8988T (cell line): ENCODE measurements at regions not wholly inside any gene's neighbourhood (a gene's known extent, or its start where the extent isn't known, plus 50 kb on each side); places are given as distances from the start of the nearest gene placed in this dataset.

Source experiments
- DNase-seq: peaks from one replicate; pipeline ENCODE4 v3.0.0; 2011

DNA sequence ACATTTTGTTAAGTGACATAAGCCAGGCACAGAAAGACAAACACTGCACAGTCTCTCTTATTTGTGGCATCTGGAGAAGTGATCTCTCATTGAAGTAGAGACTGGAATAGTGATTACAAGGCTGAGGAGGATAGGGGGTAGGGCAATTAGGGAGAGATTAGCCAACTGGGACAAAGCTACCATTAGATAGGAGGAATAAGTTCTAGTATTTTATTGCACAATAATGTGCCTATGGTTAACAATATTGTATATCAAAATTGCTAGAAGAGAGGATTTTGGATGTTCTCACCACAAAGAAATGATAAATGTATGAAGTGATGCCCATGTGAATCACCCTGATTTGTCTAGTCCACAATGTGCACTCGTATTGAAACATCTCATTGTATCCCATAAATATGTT lies 281.8 kb downstream of the MTRR start:
- DNase-seq: no peak

DNA sequence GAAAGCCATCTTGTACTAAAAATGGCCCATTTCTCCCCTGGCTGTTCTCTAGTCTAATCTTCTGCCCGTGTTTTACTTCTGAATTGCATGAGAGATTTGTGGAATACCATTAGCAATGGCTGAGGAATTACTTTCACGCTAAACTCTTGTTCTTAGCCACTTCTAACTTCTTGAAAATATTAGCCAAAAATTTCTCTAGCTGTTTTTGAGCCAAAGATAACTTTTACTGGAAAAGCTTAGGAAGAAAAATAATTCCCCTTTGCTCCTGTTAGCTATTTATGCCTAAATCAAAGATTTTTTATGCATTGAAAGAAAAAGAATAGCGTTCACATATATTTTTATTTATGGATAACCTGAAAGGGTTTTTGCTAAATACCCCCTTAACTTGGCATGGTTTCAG lies 287.8 kb downstream of the MTRR start:
- no peak for DNase-seq

DNA sequence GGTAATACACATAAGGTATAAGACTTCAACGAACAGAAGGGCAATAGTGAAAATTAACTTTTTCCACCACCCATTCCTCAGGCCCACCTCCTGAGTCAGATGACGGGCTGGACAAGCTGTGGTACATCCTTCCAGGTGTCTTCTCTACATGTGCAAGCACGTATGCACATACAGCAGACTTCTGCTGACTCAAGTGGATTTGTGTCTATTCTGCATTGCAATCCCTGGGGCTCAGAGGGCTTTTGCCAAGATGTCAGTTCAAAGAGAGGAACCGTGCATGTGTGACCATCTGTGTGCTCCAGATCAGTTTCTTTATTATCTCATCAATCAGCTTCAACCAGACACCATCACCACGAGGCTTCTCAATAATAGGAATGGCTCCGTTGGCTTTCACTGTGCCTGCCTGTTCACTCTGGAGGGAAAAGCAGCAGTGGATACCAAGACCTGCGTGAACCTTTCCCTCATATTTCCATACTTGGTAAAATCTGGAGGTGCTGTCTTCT lies 288.4 kb downstream of the MTRR start:
- DNase-seq: no peak

DNA sequence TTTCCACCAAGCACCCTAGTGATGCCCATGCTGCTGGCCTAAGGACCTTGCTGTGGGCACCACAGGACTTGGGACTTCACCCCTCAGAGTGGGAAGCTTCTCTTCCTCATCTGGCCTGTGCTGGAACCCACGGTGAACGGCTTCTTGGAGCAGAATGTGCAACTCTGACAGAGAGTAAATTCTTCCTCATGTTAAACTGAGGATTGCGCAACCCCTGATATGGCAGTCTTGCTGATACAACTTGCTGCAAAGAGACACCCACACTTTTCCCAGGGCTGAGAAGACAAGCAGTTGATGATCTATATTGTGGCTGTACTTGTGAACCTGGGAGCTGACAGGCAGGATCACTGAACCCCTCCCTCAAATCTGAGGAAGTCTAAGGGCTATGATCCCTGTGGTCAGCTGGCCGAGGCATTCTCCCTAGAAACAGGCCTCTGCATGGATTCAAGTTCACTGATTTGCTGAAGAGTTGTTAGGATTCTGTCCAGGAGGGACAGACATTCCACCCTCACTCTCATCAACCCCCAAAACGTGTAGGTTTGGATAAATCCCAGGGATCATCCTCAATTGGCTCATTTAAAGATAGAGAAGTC lies 307.2 kb downstream of the MTRR start:
- DNase-seq: no peak

DNA sequence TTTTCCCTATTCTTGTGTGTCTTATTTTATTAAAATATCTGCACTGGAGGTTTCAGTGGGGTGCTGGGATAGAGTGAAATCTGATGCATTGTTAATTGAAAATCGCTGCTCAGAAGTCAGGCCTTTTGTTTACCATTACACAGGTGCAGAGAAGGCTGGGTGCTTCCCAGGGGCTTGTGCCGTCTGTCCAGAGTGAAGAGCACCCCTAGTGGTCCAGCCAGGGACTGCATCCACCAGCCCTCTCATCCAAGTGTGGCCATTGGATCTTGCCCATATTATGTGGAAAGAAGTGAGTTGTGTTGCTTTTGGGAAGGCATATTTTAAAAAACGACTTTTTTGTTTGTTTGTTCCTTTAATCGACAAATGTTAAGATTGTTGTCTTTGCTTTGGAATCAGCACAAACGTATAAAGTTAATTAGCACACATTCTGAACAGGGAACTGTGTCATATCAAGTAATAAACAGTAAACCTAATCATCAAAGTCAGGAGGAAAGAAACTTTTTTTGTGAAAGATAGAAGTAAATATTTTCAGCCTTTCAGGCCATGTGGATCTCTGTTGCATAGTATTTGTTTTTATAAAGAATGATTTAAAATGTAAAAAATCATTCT lies 315.6 kb downstream of the MTRR start:
- no peak for DNase-seq

DNA sequence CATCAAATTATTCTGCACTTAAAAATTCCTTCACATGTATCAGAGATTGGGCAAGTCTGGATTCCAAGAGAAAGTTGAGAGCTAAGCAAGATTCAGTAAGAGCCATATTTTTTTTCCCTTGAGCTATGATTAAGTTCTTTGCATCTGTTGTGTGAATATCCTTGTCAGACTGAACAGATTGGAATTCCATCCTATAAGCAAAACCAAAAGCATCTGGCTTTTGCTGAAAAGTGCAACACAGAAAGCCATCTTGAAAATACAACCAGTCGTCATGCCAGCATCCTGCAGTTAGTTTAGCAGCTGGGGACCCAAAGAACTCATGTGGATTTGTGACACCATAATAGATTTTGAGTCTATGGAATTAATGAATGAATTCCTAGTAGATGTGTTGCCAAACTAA lies 316.9 kb downstream of the MTRR start:
- no peak for DNase-seq

DNA sequence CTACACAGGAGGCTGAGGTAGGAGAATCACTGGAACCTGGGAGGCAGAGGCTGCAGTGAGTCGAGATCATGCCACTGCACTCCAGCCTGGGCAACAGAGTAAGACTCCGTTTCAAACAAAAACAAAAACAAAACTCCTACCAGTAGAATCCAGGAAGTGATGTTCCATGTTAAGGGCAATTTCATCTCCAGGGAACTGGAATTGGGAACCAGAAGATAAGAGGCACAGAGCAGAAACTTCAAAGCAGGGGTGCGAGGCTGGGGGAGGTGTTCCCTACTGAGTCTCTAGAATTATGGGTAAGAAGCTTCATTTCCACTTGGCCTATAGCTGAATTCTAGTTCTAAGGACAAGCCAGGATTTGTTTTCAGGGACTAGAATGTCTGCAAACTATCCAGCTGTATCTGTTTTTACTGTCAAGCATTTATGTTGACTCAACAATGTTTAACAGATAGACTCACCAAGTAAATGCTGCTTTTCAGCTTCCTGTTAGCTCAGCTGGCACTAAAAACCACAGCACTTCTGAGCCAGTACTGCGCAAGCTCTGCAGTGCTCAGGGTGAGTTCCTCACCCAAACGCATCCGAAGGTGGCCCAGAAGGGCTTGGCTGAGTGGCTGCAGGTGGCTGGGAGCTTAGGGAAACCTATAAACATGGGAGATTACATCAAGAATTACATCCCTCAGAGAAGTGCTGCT lies 320.1 kb downstream of the MTRR start:
- DNase-seq: no peak

DNA sequence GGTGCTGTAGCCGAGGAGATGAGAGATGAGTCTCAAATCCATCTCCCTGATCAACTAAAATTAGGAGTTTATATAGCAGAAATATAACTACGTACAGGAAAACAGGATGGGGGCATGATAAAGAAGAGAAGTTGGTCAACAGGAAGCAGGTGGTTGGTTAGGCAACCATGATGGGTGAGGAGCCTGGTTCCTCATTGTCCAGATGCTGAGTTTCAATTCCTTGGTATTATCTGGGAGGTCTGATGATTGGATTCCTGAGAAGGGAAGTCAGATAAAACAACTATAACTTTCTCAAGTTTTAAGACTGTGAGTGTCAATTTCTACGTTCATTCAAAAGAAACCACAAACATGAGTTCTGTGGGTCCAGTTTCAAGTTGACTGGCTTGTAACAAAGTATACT lies 323.9 kb downstream of the MTRR start:
- no peak for DNase-seq

DNA sequence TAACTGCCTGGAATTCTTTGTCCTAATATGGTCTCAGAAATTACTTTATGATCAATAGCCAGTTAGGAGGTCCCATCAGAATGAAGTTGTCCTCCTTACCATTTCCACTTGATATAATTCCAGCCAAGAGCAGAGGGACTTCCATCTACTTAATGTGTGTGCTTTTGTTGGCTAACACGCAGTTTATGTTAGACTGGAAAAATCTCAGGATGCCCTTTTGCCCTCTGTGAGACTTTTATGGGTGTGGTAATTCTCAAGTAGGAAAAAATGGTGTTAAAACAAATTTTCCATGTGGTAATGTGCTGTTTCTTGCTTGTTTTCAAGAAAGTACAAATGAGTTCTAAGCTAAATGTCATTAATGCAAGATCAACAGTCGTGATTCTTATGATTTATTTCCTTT lies 327.1 kb downstream of the MTRR start:
- no peak for DNase-seq

DNA sequence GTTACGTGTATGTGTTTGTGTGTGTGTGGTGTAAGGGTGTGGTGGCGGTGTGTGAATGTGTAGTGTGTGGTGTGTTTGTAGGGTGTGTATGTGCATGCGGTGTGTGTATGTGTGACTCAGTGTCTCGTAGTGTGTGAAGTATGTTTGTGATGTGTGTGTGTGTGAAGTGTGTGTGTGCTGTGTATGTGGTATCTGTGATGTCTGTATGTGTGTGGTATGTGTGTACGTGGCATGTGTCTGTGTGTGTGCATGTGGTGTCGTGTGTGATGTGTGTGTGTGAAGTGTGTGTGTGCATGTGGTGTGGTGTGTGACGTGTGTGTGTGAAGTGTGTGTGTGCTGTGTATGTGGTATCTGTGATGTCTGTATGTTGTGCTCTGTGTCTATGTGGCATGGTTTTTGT lies 339.4 kb downstream of the MTRR start:
- no peak for DNase-seq

DNA sequence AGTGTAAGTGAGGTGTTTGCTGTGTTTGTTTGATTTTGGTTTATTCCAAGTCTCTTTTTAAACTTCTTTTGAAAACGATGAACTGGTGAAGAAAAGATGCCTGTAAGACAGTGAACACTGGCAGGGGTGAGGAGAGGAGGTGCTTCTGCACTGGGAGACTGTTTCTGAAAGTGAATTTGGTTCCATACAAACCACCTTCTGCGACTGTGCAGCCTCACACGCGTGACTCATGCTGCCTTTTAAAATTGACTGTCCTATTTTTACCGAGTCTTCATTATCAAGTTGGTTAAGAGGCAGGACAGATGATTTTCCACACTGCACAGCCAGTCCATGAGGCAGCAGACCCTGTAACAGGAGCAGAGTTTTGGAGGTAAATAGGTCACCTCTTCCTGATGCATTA lies 340.6 kb downstream of the MTRR start:
- DNase-seq: no peak

DNA sequence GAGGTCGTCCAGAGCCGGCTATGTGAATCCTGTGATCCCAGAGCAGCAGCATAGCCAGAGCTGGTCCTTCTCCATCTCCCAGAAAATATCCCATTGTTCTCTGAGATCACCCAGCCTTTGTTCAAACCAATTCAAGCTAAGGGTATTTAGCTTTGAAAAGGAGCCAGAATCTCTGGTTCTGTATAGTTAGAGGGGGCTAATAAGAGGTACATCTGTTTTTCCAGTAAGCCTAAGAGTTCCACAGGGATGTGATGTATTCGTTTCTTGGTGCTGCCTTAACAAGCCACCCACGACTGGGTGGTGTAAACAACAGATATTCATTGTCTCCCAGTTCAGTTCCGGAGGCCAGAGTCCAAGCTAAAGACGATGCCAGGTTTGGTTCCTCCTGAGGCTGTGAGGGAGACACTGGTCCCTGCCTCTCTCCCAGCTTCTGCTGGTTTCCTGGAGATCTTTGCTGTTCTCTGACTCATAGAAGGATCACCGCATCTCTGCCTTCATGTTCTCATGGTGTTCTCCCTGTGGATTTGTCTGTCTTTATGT lies 344.8 kb downstream of the MTRR start:
- DNase-seq: no peak

DNA sequence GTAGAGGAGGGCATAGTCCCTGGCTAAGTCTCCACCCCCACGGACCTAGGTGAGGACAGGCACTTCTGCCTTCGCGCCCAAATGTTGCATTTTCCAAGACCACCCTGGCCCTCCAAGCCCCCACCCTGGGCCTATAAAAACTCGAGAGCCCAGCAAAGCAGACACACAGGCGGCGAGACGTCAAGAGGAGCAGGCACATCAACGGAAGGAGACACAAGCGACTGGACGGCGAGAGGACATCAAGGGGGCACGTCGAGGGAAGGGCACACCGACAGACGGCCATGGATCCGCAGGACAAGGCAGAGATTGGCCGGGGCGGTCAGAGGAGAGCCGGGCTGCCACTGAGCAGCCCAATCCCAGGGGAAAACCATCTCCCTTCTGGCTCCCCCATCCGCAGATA lies 348.0 kb downstream of the MTRR start:
- DNase-seq: no peak

DNA sequence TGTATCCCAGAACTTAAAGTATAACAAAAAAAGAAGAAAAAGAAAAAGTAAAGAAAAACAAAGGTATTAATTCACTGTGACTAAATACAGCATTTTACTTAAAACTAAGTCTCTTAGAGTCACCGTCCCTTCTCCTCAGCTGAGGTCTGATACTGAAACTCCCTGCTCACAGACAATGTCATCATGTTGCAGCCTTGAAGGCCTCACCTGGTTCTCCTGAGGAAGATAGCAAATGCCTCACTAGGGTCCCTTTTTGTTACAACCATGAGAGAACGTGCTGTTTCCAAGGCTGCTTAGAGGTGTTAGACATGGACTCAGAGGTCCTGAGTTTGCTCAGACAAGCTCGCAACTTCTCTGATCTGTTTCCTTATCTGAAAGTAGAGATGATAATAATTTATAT lies 357.2 kb downstream of the MTRR start:
- DNase-seq: no peak

DNA sequence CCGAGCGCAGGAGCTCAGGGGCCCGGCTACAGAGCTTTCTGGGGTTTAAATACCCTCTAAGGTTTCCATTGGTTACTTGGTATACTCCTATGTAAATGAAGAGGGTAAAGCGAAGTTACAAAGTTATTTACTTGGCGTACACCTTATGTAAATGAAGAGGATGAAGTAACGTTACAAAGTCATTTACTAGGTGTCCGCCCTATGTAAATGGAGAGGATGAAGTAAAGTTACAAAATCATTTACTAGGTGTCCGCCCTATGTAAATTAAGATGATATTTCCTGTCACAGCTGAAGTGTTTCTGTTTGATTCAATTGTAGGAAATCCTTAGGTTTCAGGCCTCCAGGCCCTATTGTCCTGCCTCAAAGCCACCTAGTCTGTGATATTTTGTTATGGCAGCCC lies 358.2 kb downstream of the MTRR start:
- no peak for DNase-seq

DNA sequence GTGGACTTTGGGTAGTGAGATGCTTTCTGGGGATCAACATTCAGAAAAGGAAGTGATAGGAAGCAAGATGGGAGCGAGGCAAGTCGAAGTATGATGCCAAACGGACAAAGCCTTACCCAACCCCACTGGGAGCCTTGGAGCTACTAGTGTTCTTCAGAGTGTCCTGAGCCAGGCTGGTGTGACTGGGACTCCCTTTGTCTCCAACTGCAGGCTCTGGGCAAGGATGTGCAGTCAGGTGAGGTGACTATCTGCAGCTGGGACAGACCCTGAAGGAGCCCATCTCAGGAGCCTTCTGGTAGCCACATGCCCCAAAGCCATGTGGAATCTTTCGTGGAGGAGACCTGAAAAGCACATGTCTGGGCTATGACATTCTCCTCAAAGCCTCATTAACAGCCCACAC lies 360.6 kb downstream of the MTRR start:
- DNase-seq: no peak

DNA sequence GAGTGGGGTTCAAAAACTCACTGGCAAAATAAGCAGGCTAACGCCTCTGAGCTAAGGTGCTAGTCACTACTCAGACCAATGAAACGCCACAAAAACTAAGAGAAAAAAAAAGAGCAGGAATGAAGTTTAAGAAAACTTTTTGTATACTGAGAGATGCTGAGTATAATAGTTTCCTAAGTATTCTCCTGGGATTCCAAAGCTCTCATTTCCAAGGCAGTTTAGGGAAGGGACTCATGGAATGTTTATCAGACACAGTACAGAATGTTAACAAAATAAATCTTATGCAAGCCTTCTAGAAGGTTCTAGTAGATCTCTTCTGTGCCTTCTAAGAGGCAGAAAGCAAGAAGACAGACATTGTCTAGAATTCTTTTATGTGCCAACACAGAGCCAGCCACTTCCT lies 361.9 kb downstream of the MTRR start:
- DNase-seq: no peak

DNA sequence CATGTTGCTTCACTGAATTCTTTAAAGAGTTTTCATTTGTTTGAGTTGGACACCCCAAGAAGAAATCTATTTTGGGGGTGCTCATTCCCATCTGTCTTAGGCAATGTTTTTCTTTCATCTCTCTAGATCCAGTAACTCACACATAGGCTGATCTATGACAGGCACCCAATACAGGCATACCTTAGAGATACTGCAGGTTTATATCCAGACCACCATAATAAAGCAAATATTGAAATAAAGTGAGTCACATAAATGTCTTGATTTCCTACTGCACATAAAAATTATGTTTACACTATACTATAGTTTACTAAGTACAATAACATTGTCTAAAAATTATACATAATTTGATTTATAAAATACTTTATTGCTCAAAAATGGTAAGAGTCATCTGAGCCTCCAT lies 364.5 kb downstream of the MTRR start:
- DNase-seq: no peak

DNA sequence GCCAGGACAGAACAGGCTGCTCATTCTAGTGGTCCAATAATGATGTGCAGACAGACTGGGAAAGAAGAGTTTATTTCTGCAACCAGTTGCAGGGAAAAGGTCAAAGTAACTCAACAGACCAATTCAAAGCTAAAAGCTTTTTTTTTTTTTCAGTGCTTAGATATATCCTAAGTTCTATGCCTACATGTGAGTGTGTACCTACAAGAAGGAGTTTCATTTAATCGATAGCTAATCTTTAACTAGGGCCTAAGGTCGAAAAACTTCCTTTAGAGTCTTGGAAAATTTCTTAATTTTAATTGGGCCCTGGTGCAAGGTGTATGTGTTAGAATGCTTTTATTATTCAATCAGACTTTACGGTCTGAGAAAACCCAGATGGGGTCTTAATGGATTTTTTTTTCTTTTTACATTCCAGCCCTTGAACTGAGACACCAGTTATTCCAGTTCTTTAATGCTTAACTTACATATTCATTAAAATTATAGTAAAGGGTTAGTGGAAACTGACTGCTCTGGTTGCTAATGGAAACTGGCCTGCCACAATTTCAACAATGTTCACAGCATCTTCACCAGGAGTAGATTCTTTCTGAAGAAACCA lies 365.3 kb downstream of the MTRR start:
- DNase-seq: no peak

DNA sequence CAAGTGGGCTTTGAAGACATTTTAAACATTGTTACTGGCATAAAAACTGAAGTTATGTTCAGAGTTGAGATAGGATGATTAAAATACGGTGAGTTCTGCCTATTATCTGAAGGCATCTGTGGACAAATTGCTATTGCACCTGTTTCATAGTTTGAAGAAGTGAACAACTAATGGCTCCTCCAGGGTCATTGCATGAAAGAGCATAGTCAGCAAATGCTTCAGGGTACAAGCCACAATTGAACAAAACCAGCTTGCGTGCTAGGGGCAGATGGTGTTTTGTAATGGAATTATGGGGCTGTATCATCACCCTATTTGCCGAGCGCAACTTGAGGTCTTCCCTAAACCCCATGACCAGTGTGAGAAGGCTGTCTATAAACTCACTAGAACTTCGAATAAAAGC lies 369.1 kb downstream of the MTRR start:
- no peak for DNase-seq

DNA sequence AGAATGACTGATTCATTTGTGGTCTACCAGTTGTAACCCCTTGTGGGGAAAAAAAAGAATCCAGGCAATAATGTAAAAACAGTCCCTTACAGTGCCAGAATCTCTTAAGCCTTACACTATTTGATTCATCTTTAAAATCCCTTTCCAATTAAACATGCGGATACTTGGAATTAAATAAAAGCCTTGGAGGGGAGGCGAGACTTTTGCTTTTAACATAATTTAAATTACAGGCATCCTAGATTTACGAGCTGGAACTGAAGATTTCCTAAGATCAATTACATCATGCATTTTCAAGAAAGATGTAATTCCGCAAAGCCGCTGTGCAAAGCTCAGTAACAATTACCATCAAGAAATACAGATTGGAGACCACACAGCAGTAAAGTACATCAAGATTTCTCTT lies 370.2 kb downstream of the MTRR start:
- DNase-seq: no peak

DNA sequence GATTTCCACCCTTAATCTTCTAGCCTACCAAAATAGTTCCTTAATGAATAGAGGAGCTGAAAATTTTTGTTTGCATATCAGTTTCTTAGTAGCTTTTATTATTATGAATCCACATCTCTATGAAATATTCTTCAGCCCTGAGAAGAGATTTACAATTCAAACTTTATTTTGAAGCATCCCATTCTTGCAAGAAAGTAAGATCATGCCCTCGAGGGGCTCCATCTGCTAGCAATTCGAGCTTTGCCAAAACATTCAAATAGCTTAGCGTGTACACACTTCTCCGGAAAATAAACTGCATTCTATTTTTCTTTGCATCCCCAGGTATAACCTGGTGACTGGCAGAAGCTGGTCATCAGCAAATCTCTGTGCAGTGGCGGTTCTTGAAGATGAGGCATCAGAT lies 370.7 kb downstream of the MTRR start:
- no peak for DNase-seq

DNA sequence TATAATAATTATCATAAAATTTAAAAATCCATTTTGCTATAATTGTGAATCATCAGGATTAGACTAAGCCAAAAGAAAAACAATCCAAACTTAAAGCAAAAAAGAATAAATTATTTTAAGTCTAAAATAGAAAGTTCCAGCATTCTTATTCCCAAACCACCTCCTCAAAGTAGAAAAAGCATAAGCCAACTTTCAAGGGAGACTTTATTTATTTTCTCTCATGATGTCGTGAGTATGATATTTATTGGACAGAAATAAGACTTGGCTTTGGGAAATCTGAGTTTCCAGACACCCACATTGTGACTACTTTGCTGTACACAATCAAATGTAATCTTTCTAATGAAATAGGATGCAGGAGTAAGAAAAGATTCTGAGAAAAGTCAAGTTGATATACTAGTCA lies 372.1 kb downstream of the MTRR start:
- DNase-seq: no peak

DNA sequence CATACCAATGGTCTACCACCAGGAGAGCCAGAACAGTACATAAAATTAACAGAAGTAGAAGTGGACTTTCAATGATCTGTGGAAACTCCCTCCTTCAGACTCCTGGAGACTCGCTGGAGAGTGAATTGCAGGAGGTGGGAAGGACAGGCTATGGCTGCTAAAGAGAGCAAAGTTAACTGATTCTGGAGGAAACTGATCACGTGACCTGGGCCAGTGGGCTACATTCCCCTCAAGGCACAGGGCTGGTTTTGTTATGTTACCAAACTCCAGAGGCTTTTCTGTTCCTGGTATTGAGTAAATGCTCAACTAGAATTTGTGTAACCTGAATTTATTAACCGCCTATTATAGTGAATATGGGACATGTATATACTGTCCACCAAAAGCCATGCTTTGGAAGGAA lies 372.6 kb downstream of the MTRR start:
- no peak for DNase-seq
